RKO (cell line): ENCODE measurements at regions not wholly inside any gene's neighbourhood (a gene's known extent, or its start where the extent isn't known, plus 50 kb on each side); places are given as distances from the start of the nearest gene placed in this dataset.
"Not testable (repeated sequence)": the region's sequence is repeated elsewhere in the genome, so short reads cannot be mapped to it uniquely, and the experiment has no call there.

ENCODE experiments used
- DNase-seq: peaks from one replicate; pipeline ENCODE4 v3.0.0-alpha.2; 2016; ENCODE audit warnings: low spot score

DNA sequence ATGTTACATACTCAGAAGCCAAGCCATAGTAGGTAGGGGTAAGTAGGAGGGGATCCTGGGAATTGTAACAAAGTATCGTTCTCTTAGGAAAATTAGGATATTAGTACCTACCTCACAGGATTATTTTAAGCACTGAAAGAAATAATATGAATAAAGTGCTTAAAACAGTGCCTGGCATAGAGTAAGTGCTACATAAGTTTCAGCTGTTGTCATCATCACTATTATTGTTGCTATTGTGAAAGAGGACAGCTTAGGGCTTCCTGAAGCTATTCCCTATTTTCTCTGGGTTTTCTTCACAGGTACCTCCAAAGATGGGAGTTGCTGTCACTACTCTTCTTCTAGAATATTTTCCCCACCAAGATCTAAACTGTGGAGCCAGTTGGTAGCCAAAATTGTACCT is 443.7 kb upstream of the FGF16 start:
- DNase-seq: no peak

DNA sequence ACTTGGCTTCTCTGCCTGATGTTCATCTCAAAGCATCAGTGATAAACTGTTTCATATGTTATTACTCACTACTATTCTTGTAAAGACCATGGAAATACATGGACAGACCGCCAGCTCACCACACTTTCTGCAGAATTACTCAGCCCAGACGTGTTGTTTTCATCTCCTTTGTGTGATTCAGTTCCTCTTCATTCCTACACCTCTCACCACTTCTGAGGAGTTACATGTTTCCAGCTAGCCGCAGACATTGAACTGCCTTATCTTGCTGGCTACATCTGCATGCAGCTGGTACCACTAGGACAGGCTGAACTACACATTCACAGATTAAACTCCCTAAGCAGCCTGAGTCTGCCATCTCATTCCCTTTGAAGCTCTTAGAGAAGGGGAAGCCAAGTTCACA is 443.2 kb upstream of the FGF16 start:
- peak; percentile 40 for DNase-seq

DNA sequence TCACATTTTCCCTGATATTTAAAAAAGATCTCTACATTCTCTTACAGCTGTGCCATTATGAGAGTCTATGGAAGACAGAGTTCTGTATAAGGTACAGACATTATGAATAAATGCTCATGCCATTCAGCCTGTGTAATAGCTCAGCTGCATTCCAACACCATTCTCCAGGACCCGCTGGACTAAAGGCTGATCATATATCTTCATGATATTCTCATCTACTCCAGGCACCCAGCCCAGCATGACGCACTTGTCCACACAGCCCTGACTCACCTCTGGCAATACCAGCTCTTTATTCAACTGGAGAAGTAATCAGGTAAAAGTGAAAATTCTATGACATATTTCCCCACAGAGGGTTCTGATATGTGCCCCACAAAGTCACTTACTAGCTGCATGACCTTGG is 437.5 kb upstream of the FGF16 start:
- DNase-seq: peak; percentile 83

- DNase-seq: peak; percentile 15
These were observed 432.5 kb upstream of the FGF16 start for GRCh38 chrX:77014377-77015372.

GRCh38 chrX:77017093-77017492 is 430.1 kb upstream of the FGF16 start:
- DNase-seq: no peak

DNA sequence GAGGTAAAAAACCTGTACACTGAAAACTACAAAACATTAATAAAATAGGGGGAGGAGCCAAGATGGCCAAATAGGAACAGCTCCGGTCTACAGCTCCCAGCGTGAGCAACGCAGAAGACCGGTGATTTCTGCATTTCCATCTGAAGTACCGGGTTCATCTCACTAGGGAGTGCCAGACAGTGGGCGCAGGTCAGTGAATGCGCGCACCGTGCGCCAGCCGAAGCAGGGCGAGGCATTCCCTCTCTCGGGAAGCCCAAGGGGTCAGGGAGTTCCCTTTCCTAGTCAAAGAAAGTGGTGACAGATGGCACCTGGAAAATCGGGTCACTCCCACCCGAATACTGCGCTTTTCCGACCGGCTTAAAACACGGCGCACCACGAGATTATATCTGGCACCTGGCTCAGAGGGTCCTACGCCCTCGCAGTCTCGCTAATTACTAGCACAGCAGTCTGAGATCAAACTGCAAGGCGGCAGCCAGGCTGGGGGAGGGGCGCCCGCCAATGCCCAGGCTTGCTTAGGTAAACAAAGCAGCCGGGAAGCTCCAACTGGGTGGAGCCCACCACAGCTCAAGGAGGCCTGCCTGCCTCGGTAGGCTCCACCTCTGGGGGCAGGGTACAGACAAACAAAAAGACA is 400.9 kb upstream of the FGF16 start:
- DNase-seq: not testable (repeated sequence)

GRCh38 chrX:77060572-77060971 is 386.6 kb upstream of the FGF16 start:
- no peak for DNase-seq

- DNase-seq: no peak
These were observed 386.2 kb upstream of the FGF16 start for GRCh38 chrX:77061022-77061421.

GRCh38 chrX:77061545-77061944 is 385.6 kb upstream of the FGF16 start:
- no peak for DNase-seq

DNA sequence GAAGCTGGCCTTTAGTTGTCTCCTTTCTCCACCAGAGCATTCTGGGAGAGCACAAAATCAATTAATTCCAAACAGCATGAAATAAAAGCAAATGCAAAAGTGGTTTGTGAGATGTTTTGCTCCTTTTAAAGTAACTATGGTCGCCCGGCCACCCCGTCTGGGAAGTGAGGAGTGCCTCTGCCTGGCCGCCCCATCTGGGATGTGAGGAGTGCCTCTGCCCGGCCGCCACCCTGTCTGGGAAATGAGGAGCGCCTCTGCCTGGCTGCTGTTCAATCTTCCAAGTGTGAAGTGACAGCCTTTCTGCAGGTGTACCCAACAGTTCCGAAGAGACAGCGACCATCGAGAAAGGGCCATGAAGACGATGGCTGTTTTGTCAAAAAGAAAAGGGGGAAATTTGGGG is 381.3 kb upstream of the FGF16 start:
- no peak for DNase-seq

- DNase-seq: no peak
These were observed 376.8 kb upstream of the FGF16 start for GRCh38 chrX:77070202-77070918.

GRCh38 chrX:77076896-77077295 is 370.3 kb upstream of the FGF16 start:
- DNase-seq: no peak

DNA sequence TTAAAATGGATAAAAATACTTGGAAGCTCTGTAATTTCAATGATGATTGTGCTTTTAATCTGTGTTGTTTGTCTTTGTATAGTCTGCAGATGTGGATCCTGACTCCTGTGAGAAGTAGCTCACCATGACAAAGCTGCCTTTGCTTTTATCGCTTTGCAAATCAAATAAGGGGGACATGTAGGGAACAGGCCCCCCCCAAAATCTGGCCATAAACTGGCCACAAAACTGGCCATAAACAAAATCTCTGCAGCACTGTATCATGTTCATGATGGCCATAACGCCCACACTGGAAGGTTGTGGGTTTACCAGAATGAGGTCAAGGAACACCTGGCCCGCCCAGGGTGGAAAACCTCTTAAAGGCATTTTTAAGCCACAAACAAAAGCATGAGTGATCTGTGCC is 366.0 kb upstream of the FGF16 start:
- not testable (repeated sequence) for DNase-seq

DNA sequence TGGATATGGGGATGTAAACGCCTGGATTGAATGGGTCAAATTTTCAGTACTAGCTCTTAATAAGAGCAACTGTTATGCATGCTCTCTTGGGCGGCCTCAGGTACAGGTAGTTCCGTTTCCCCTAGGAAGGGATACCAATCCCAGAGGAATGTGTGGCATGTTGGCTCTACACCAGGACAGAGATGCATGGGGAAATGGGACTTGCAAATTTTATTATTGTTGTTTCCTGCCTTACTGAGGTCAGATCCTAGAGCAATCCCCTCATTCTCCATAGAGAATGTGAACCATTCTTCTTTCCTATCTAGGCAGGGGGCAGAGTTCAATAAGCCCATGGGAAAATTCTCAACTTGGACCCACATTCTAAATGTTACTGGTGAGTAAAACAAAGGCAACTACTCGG is 361.8 kb upstream of the FGF16 start:
- DNase-seq: no peak

GRCh38 chrX:77087529-77088169 is 359.5 kb upstream of the FGF16 start:
- DNase-seq: peak; percentile 36

DNA sequence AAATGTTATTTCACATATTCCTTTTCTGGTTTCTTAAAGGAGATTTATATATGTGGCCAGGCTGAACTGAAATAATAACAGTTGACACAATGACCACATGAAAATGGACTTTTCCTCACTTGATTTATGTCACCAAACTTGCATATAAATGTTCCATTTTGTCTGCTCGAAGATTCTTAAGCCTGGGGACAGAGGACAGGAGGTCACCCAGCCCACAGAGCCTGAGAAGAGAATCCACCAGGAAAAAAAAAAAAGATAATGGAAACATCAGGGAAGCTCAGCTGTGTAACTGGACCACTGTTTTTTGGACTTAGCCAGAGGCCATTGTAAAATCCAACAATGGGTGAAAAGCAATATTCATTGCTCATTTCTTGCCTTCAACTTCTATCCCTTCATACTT is 359.0 kb upstream of the FGF16 start:
- no peak for DNase-seq

DNA sequence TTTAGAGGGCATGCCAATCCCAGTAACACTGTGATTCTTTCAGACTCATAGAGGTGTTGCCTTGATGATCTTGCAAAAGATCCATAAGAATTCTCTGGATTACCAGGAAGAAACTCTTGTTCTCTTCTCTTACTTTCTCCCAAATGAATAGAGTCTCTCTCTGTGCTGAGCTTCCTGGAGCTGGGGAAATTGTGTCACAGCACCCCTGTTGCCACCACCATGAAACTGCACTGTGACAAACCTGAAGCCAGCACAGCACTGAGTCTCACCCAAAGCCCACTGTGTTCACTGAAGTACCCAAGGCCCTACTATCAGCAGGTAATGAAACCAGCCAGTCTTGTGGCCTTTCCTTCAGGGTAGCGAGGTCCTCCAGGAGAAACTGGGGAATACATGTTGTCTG is 332.7 kb upstream of the FGF16 start:
- DNase-seq: no peak

DNA sequence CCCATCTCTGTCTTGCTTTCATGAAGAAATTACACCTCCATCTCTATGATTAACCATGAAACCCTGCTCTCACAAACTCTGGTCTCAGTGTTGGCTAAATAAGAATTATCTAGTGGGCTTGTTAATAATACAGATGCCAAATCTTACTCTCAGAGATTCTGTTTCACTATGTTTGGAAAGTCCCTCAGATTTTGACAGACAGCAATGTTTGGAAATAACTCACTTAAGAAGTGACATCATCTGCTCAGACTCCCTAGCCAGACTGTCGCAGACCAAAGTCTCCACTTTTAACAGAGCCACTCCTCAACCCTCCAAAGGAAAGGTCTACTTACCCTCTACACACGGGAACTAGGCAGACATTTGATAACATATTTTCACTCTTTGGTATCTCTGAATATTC is 328.5 kb upstream of the FGF16 start:
- DNase-seq: no peak

- DNase-seq: no peak
These were observed 327.5 kb upstream of the FGF16 start for GRCh38 chrX:77119706-77120105.

GRCh38 chrX:77123917-77124316 is 323.3 kb upstream of the FGF16 start:
- DNase-seq: not testable (repeated sequence)

GRCh38 chrX:77127571-77127970 is 319.6 kb upstream of the FGF16 start:
- DNase-seq: not testable (repeated sequence)

DNA sequence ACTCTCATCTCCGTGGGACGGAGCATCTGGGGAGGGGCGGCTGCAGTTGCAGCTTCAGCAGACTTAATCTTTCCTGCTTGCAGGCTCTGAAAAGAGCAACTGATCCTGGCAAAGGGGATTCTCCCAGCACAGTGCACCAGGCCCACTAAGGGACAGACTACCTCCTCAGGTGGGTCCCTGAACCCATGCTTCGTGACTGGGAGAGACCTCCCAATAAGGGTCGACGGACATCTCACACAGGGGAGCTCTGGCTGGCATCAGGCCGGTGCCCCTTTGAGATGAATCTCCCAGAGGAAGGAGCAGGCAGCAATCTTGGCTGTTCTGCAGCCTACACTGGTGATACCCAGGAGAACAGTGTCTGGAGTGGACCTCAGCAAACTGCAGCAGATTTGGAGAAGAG is 303.3 kb upstream of the FGF16 start:
- no peak for DNase-seq
